GM12873 (cell line): ENCODE measurements at regions not wholly inside any gene's neighbourhood (a gene's known extent, or its start where the extent isn't known, plus 50 kb on each side); places are given as distances from the start of the nearest gene placed in this dataset.

Experiments
- TF ChIP-seq, protein P1 (sequence below): IDR thresholded peaks from 2 replicates; pipeline ENCODE4 v1.5.1; 2012; ENCODE audit warnings: low read depth, mild to moderate bottlenecking, moderate library complexity, low read length, control low read depth; ENCODE audit not compliant: insufficient read depth; ENCODE audit errors: missing control alignments

DNA sequence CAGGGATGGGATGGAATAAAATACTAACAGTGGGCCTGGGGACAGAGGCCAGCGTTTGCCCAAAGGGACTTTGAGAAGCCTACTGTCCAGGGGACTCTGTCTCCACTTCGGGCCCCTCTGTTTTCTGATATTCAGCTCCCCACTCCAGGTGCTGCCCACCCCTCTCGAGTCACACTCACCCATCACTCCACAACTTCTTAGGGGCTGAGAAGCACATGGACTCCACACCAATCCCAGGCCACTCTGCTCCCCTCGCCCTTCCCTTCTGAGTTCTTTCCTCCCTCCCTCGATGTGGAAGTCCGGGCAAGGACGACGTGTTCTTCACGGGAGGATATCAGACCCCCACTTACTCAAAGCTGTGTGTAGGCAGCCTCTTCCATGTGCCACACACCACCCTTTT is 124.5 kb downstream of the BARX1 start:
- TF ChIP-seq, protein P1, sequence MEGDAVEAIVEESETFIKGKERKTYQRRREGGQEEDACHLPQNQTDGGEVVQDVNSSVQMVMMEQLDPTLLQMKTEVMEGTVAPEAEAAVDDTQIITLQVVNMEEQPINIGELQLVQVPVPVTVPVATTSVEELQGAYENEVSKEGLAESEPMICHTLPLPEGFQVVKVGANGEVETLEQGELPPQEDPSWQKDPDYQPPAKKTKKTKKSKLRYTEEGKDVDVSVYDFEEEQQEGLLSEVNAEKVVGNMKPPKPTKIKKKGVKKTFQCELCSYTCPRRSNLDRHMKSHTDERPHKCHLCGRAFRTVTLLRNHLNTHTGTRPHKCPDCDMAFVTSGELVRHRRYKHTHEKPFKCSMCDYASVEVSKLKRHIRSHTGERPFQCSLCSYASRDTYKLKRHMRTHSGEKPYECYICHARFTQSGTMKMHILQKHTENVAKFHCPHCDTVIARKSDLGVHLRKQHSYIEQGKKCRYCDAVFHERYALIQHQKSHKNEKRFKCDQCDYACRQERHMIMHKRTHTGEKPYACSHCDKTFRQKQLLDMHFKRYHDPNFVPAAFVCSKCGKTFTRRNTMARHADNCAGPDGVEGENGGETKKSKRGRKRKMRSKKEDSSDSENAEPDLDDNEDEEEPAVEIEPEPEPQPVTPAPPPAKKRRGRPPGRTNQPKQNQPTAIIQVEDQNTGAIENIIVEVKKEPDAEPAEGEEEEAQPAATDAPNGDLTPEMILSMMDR: no peak

DNA sequence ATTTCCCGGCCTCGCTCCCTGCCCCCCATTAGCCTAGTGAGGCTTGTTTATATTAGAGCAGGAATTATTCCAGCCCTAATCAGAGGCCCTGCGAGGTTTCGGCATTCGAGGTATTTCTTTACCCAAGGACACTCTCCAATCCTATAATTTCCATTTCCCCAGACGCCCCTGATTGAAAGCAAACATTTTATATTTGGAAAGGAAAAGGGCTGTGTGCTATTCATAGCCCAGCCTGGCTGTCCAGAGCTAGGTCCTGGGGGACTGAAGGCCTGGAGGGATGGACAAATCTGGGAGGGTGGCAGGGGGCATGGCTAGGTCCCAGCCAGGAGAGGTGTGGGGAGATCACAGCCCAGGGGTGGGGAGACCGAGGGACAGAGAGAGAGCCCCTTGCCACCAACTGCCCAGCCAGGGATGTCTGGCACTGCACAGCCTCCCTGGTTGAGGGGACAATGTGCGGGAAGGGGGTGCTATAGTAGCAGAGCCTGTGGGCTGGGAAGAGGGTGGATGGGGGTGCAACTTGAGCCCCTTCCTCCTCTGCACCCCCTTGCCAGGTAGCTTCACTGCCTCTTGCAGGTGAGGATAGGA is 125.1 kb downstream of the BARX1 start:
- TF ChIP-seq, protein P1: no peak

DNA sequence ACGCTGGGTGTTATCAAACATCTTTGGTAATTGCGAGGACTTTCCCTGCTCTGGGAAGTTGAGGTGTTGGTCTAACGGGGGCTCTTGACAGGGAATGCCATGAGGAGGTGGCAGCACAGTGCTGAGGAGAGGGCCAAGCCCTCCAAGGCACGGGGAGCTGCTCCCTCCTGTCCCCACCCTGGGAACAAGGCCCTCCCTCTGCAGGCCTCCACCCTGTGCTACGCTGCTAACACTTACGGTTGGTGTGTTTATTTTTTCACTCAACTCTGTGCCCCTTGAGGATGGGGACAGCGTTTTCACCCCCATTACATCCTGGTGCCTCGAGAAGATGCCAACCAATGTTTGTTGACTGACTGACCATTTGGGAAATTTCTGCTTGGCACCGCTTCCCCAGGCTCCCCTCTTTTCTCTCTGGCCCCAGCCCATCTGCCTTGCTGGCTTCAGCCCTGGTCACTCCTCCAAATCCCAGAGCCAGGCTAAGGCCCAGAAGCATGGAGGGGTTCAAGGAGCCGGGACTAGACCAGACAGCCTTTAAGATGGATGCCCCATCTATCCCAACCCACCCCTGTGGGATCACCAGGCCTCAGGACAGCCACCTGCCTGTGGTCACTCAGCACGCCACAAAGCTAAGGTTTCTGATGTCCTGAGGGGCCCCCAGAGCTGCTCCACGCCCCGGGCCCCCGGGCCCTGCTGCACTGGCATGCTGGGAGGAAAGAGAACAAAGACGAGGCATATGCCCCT is 125.7 kb downstream of the BARX1 start:
- TF ChIP-seq, protein P1: no peak

DNA sequence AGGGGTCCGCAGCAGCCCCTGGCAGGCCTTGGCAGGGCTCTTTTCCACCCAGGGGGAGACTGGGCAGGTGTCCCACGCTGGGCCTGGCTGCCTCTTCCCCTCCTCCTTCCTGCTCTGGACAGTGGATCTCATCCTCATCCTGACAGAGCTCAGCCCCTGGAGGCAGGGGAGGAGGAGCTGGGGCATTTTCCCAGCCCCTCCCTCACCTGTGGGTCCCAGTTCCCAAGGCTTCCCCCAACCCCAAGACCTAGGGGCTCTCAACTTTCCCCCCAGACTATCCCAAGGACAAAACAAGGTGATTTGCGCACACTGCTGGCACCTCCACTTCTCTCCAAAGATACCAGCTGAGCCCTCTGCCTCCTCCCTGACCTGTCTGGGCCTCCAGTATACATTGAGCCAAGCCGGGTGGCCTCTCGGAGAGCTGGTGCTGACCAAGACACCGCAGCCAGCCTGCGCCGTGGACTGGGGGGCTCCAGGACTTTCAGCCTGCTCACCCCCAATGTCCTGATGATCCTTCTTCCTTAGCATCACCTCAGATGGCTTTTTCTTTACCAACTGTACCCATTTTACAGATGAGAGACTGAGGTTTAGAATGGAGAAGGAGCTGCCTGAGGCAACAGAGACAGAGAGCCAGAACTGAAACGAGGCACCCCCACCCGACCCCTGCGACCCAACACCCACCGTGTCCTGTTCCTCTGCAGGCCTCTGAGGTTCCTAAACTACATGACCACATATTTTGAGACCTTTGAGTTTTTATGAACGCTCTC is 126.6 kb downstream of the BARX1 start:
- TF ChIP-seq, protein P1: no peak

DNA sequence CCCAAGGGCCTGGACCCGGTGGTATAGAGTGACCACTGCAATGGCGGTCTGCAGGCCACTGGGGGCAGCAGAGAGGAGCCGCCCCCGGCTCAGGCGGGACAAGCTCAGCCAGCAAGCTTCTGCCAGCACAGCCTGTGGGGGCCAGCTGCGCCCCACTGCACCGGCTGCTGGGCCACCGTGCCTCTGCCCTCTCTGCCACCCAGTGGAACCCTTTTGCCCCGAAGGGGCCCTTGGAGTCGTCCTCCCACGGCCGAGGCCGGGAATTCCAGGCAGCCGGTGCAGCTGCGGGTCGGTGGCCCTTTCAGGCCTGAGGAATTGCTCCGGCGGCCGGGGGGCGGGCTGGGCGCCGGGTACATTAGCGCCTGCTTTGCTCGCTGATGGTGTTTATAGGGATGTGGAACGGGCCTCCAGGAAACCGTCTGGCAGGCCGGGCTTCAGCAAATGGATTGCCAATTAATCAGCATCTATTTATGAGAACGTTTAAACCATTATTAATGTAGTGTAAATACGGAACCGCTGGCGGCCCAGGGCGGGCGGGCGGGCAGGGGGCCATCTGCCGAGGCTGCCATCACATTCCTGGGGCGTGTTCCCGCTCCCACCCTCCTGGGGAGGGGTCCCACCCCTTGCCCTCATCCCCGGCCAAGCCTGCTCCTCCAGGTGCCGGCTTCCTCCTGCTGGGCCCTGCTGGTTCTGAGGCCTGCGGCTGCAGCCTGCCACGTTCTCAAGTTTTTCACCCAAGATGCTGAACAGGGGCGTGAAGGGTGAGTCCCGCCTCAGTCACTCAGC is 127.4 kb downstream of the BARX1 start:
- TF ChIP-seq, protein P1: peak; percentile 73

DNA sequence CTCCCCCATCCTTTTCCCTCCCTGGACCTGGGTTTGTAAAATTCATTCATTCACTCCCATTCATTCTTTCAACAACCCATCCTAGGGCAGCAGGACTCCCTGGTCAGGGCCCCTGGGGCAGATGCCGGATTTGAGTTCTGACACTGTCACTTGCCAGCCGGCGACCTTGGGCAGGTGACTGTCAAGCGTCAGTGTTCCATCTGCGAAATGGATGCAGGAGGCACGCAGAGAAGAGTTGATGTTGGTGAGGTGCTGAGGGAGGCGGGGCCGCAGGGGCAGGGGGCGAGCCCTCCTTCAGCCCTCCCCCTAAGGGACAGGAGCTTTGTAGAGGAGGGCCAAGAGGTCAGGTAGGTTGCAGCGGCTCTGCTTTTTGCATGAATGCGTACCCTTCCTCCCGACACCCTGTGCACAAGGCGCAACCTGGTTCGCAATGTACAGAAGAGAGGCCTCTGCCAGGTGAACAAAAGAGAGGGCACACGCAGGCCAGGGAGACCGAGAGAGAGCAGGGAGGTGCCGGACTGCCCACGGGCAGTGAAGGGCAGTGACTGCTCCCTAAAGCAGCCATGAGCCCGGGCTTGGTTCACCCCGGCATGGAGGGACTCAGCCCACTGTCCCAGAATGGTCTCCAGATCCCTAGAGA is 128.1 kb downstream of the BARX1 start:
- TF ChIP-seq, protein P1: no peak

DNA sequence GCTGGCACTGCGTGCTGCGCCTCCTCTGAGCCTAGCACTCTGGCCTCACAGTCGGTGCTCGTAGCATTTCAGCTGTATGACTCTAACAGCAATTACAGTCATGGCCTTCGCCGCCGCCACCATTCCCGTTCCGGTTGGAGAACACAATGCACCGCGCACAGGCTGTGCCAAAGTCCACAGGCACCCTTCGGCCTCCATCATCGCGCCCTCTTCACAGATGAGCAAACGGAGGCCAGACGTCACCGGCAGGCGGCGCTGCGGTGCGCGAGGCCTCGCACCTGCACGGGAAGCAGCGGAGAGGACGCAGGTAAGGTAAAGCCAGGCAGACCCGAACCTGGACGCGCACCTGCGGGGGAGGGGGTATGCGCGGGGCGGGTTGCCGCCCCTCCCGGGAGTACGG is 128.9 kb downstream of the BARX1 start:
- TF ChIP-seq, protein P1: peak; percentile 72
